ENCODE measurements at regions not wholly inside any gene's neighbourhood (a gene's known extent, or its start where the extent isn't known, plus 50 kb on each side); places are given as distances from the start of the nearest gene placed in this dataset.

- TF ChIP-seq, protein P1, sequence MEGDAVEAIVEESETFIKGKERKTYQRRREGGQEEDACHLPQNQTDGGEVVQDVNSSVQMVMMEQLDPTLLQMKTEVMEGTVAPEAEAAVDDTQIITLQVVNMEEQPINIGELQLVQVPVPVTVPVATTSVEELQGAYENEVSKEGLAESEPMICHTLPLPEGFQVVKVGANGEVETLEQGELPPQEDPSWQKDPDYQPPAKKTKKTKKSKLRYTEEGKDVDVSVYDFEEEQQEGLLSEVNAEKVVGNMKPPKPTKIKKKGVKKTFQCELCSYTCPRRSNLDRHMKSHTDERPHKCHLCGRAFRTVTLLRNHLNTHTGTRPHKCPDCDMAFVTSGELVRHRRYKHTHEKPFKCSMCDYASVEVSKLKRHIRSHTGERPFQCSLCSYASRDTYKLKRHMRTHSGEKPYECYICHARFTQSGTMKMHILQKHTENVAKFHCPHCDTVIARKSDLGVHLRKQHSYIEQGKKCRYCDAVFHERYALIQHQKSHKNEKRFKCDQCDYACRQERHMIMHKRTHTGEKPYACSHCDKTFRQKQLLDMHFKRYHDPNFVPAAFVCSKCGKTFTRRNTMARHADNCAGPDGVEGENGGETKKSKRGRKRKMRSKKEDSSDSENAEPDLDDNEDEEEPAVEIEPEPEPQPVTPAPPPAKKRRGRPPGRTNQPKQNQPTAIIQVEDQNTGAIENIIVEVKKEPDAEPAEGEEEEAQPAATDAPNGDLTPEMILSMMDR (IDR thresholded peaks at IDR 0.05; ENCODE audit: borderline replicate concordance, insufficient read depth, low read depth, low read length), result no peak
- no peak overlapping the region for H3K4me3 ChIP-seq (ENCODE audit: low read depth, low read length)
These were observed 221.3 kb downstream of the MBD2 start for GRCh38 chr18:54003195-54003594.

DNA sequence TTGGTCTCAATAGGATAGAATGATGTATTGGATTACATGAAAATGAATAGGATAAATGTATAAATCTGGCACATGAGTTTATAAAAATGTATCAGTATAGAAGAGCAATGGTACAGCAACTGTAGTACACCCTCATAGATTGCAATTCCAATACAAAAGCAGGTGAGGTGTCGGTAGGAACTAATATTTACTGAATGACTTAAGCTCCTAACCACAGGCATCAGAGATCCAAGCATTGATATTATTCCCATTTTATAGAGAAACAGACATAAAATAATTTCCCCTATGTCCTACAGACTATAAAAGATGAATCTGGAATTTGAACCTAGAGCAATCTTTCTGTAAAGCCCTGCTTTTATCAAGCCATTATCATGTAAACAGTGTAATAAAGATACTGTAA, 227.4 kb downstream of the MBD2 start:
- no peak overlapping the region for H3K4me3 ChIP-seq (ENCODE audit: low read depth, low read length)
- TF ChIP-seq, protein P1 (IDR thresholded peaks at IDR 0.05; ENCODE audit: borderline replicate concordance, insufficient read depth, low read depth, low read length), result no peak

- TF ChIP-seq, protein P1 (IDR thresholded peaks at IDR 0.05; ENCODE audit: borderline replicate concordance, insufficient read depth, low read depth, low read length), result no peak
- no peak overlapping the region for H3K4me3 ChIP-seq (ENCODE audit: low read depth, low read length)
These were observed 230.5 kb downstream of the MBD2 start for GRCh38 chr18:53994016-53994415.

- H3K4me3 ChIP-seq (ENCODE audit: low read depth, low read length), result no peak overlapping the region
These were observed 232.7 kb downstream of the MBD2 start for GRCh38 chr18:53991805-53992204.

GRCh38 chr18:53991202-53991601, 233.3 kb downstream of the MBD2 start:
- H3K4me3 ChIP-seq (ENCODE audit: low read depth, low read length), result no peak overlapping the region
- TF ChIP-seq, protein P1 (IDR thresholded peaks at IDR 0.05; ENCODE audit: borderline replicate concordance, insufficient read depth, low read depth, low read length), result no peak

More at GRCh38 chr18:53991805-53992204, 232.7 kb downstream of the MBD2 start:
- TF ChIP-seq, protein P1 (IDR thresholded peaks at IDR 0.05; ENCODE audit: borderline replicate concordance, insufficient read depth, low read depth, low read length), result no peak

DNA sequence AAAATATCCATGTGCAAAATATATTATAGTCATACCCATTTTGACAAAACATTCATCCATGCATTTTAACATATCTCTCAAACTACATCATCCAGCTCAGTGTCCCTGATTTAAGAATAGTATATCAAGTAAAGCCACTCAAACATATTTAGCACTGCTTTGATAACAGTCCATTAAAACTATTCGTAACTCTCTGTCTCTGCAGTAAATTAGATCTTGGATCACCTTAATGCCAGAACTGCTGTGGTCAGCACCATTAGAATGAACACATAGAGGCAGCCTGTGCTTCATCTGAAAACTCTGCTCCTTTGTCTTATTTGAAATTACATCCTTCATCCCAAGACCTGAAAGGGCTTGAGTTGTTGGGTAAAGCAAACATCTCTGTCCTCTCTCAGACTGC, 234.0 kb downstream of the MBD2 start:
- TF ChIP-seq, protein P1 (IDR thresholded peaks at IDR 0.05; ENCODE audit: borderline replicate concordance, insufficient read depth, low read depth, low read length), result no peak
- no peak overlapping the region for H3K4me3 ChIP-seq (ENCODE audit: low read depth, low read length)

GRCh38 chr18:53984021-53984420, 240.4 kb downstream of the MBD2 start:
- TF ChIP-seq, protein P1 (IDR thresholded peaks at IDR 0.05; ENCODE audit: borderline replicate concordance, insufficient read depth, low read depth, low read length), result no peak
- H3K4me3 ChIP-seq (ENCODE audit: low read depth, low read length), result no peak overlapping the region
